Astrocyte (in vitro differentiated cells and primary cell): ENCODE measurements at regions not wholly inside any gene's neighbourhood (a gene's known extent, or its start where the extent isn't known, plus 50 kb on each side); places are given as distances from the start of the nearest gene placed in this dataset.

Experiments used
- DNase-seq: peaks from one replicate; pipeline ENCODE4 v3.0.0-alpha.2; 2010; ENCODE audit warnings: low read depth
- FAIRE-seq: peaks from 2 replicates; lab custom pipeline; 2011; peaks lifted over from hg19 to GRCh38; lab: Jason Lieb, UNC
- H2AFZ ChIP-seq: 2 replicates; pipeline ENCODE4 v1.6.0; 2012; ENCODE audit warnings: low read depth, low read length, inconsistent platforms
- H3K27ac ChIP-seq: 2 replicates; pipeline ENCODE4 v1.5.1; 2011; ENCODE audit warnings: low read depth, low read length, inconsistent platforms
- H3K27me3 ChIP-seq: 2 replicates; pipeline ENCODE4 v1.6.0; 2011; ENCODE audit warnings: low read length, inconsistent platforms; ENCODE audit not compliant: insufficient read depth
- H3K36me3 ChIP-seq: 2 replicates; pipeline ENCODE4 v1.5.1; 2011; ENCODE audit warnings: low read length, inconsistent platforms; ENCODE audit not compliant: insufficient read depth
- H3K4me1 ChIP-seq: 2 replicates; pipeline ENCODE4 v1.5.1; 2011; ENCODE audit warnings: low read length, inconsistent platforms; ENCODE audit not compliant: insufficient read depth
- H3K4me2 ChIP-seq: 2 replicates; pipeline ENCODE4 v1.6.0; 2012; ENCODE audit warnings: low read length, inconsistent platforms
- H3K4me3 ChIP-seq: 2 replicates; pipeline ENCODE4 v1.5.1; 2011; ENCODE audit warnings: low read depth, mild to moderate bottlenecking, low read length, inconsistent platforms; ENCODE audit not compliant: insufficient read depth
- H3K79me2 ChIP-seq: 2 replicates; pipeline ENCODE4 v1.6.0; 2012; ENCODE audit warnings: mild to moderate bottlenecking, low read length, inconsistent platforms; ENCODE audit not compliant: insufficient read depth
- H3K9ac ChIP-seq: 2 replicates; pipeline ENCODE4 v1.6.0; 2012; ENCODE audit warnings: mild to moderate bottlenecking, low read length, inconsistent platforms
- H3K9me3 ChIP-seq: 2 replicates; pipeline ENCODE4 v1.5.1; 2012; ENCODE audit warnings: low read depth, mild to moderate bottlenecking, low read length, inconsistent platforms; ENCODE audit not compliant: insufficient read depth
- H4K20me1 ChIP-seq: 2 replicates; pipeline ENCODE4 v1.6.0; 2012; ENCODE audit warnings: low read length, inconsistent platforms; ENCODE audit not compliant: insufficient read depth
- H3K27ac Mint-ChIP-seq: one replicate; pipeline ENCODE4 v1.8.0; 2021; ENCODE audit warnings: mild to moderate bottlenecking, mixed read lengths; ENCODE audit not compliant: unreplicated experiment
- H3K27me3 Mint-ChIP-seq: one replicate; pipeline ENCODE4 v1.8.0; 2021; ENCODE audit warnings: low read depth, mixed read lengths; ENCODE audit not compliant: unreplicated experiment
- H3K36me3 Mint-ChIP-seq: one replicate; pipeline ENCODE4 v1.8.0; 2021; ENCODE audit warnings: low read depth, mixed read lengths; ENCODE audit not compliant: unreplicated experiment
- H3K4me1 Mint-ChIP-seq: one replicate; pipeline ENCODE4 v1.8.0; 2021; ENCODE audit warnings: low read depth, mixed read lengths; ENCODE audit not compliant: unreplicated experiment
- H3K4me3 Mint-ChIP-seq: one replicate; pipeline ENCODE4 v1.8.0; 2021; ENCODE audit warnings: mild to moderate bottlenecking, moderate library complexity, mixed read lengths; ENCODE audit not compliant: unreplicated experiment
- H3K9me3 Mint-ChIP-seq: one replicate; pipeline ENCODE4 v1.8.0; 2021; ENCODE audit warnings: mild to moderate bottlenecking, mixed read lengths; ENCODE audit not compliant: unreplicated experiment
- CTCF ChIP-seq: IDR thresholded peaks from 2 replicates; pipeline ENCODE4 v1.5.1; 2011; ENCODE audit warnings: low read depth, mild to moderate bottlenecking, inconsistent platforms, low read length, moderate library complexity; ENCODE audit not compliant: insufficient read depth
- EZH2 ChIP-seq: IDR thresholded peaks from 2 replicates; pipeline ENCODE4 v1.6.1; 2012; ENCODE audit warnings: mild to moderate bottlenecking, low read length, inconsistent platforms; ENCODE audit not compliant: insufficient read depth

- H3K27ac Mint-ChIP-seq = no peak overlapping the region
- H3K79me2 ChIP-seq = no peaks in the 10 kb centered on the region
- no peaks in the 10 kb centered on the region for H3K36me3 Mint-ChIP-seq
Observed at GRCh38 chr3:115286529-115287197, 139.6 kb upstream of the ZBTB20 start.

GRCh38 chr3:115287198-115287597, 140.1 kb upstream of the ZBTB20 start:
- no peaks in the 10 kb centered on the region for H3K9me3 ChIP-seq
- Mint-ChIP-seq H3K4me3 (no peak overlapping the region), H3K36me3 (no peaks in the 10 kb centered on the region), H3K4me1 (peaks cover under 1% of the 10 kb centered on the region), H3K9me3 (no peaks in the 10 kb centered on the region), H3K27me3 (no peaks in the 10 kb centered on the region), H3K27ac (no peak overlapping the region)
- no peak overlapping the region for H2AFZ ChIP-seq
- H3K4me2 ChIP-seq = no peak overlapping the region
- DNase-seq = no peak
- no peak overlapping the region for H3K27ac ChIP-seq
- FAIRE-seq = no peak
- no peaks in the 10 kb centered on the region for H3K27me3 ChIP-seq
- no peak overlapping the region for H3K4me3 ChIP-seq
- no peak for TF ChIP-seq EZH2
- TF ChIP-seq CTCF = no peak
- no peaks in the 10 kb centered on the region for H3K36me3 ChIP-seq
- H3K4me1 ChIP-seq = no peaks in the 10 kb centered on the region
- H3K9ac ChIP-seq = no peak overlapping the region
- H4K20me1 ChIP-seq = no peaks in the 10 kb centered on the region
- H3K79me2 ChIP-seq = no peaks in the 10 kb centered on the region

More at GRCh38 chr3:115286529-115287197, 139.6 kb upstream of the ZBTB20 start:
- H3K27ac ChIP-seq = no peak overlapping the region
- FAIRE-seq (no peak), DNase-seq (no peak)
- no peaks in the 10 kb centered on the region for H3K4me1 ChIP-seq
- Mint-ChIP-seq H3K4me3 (no peak overlapping the region), H3K4me1 (peaks cover 3% of the 10 kb centered on the region), H3K27me3 (no peaks in the 10 kb centered on the region), H3K9me3 (no peaks in the 10 kb centered on the region)
- H3K9me3 ChIP-seq = no peaks in the 10 kb centered on the region
- TF ChIP-seq EZH2 (no peak), CTCF (no peak)
- no peak overlapping the region for H2AFZ ChIP-seq
- H3K4me3 ChIP-seq = no peak overlapping the region
- no peaks in the 10 kb centered on the region for H3K36me3 ChIP-seq
- H3K27me3 ChIP-seq = no peaks in the 10 kb centered on the region
- no peaks in the 10 kb centered on the region for H4K20me1 ChIP-seq
- H3K4me2 ChIP-seq = no peak overlapping the region
- no peak overlapping the region for H3K9ac ChIP-seq

- Mint-ChIP-seq H3K27me3 (no peaks in the 10 kb centered on the region), H3K27ac (no peak overlapping the region), H3K36me3 (no peaks in the 10 kb centered on the region), H3K4me3 (no peak overlapping the region), H3K4me1 (no peaks in the 10 kb centered on the region), H3K9me3 (no peaks in the 10 kb centered on the region)
- Histone ChIP-seq H3K27me3 (no peaks in the 10 kb centered on the region), H3K4me2 (no peak overlapping the region), H3K36me3 (no peaks in the 10 kb centered on the region), H3K79me2 (no peaks in the 10 kb centered on the region), H3K4me3 (no peak overlapping the region), H2AFZ (no peak overlapping the region), H3K9me3 (no peaks in the 10 kb centered on the region), H4K20me1 (no peaks in the 10 kb centered on the region), H3K4me1 (no peaks in the 10 kb centered on the region), H3K27ac (no peak overlapping the region), H3K9ac (no peak overlapping the region)
- no peak for TF ChIP-seq CTCF
- no peak for TF ChIP-seq EZH2
- no peak for FAIRE-seq
- no peak for DNase-seq
Observed at GRCh38 chr3:115292131-115292530, 145.0 kb upstream of the ZBTB20 start.
